Panc1 (cell line): ENCODE measurements at regions not wholly inside any gene's neighbourhood (a gene's known extent, or its start where the extent isn't known, plus 50 kb on each side); places are given as distances from the start of the nearest gene placed in this dataset.

Experiments used
- ATAC-seq: fragments of 200-7000 bp; cut with Tn5 transposase; 2 replicates; pipeline ENCODE4 v1.9.1; 2020; ENCODE audit warnings: mild to moderate bottlenecking, moderate library complexity
- BruUV-seq: library from RNA; stranded (reverse); fragments of 400-500 nt; replicated peaks from 2 replicates; lab custom pipeline; 2021; lab: Mats Ljungman, UMichigan
- CTCF ChIA-PET: fragments of 300-600 bp; sonication (Branson Sonifier 250); formaldehyde crosslinking; loops from one replicate; lab custom pipeline; 2022; ENCODE audit warnings: antibody characterized with exemption; lab: Charles Lee
- POLR2A ChIA-PET: fragments of 300-600 bp; sonication (Branson Sonifier 250); formaldehyde crosslinking; loops from one replicate; lab custom pipeline; 2022; ENCODE audit warnings: antibody characterized with exemption; lab: Charles Lee
- DNase-seq: peaks from one replicate; pipeline ENCODE4 v3.0.0-alpha.2; 2010; ENCODE audit warnings: low read depth, low spot score
- H3K27ac ChIP-seq: 2 replicates; pipeline ENCODE4 v1.5.1; 2011; ENCODE audit warnings: mild to moderate bottlenecking, low read length, inconsistent platforms
- H3K27me3 ChIP-seq: fragments of 200-500 bp; sonication (Bioruptor generic); 2 replicates; pipeline ENCODE4 v1.6.0; 2014; ENCODE audit warnings: low read length, inconsistent platforms; ENCODE audit not compliant: control insufficient read depth, insufficient read depth
- H3K36me3 ChIP-seq: fragments of 200-500 bp; sonication (Bioruptor generic); 2 replicates; pipeline ENCODE4 v1.5.1; 2014; ENCODE audit warnings: inconsistent platforms, mild to moderate bottlenecking, low read length, moderate library complexity; ENCODE audit not compliant: control insufficient read depth, insufficient read depth
- H3K4me1 ChIP-seq: 2 replicates; pipeline ENCODE4 v1.5.1; 2011; ENCODE audit warnings: inconsistent platforms, mild to moderate bottlenecking, low read length, moderate library complexity; ENCODE audit not compliant: control insufficient read depth, insufficient read depth
- H3K4me3 ChIP-seq, 2 experiments: 2 replicates each; pipeline ENCODE4 v1.5.1; 2011 to 2012; ENCODE audit warnings: low read depth in 2 of 2, low read length in 2 of 2, mild to moderate bottlenecking in 2 of 2, inconsistent platforms in 1 of 2, moderate library complexity in 1 of 2
- H3K9me3 ChIP-seq: fragments of 200-500 bp; sonication (Bioruptor generic); 2 replicates; pipeline ENCODE4 v1.5.1; 2014; ENCODE audit warnings: low read depth, mild to moderate bottlenecking, inconsistent platforms, low read length, moderate library complexity; ENCODE audit not compliant: control insufficient read depth, insufficient read depth
- CTCF ChIP-seq: fragments of 450-650 bp; IDR thresholded peaks from 2 replicates; pipeline ENCODE4 v1.5.1; 2017; ENCODE audit warnings: mild to moderate bottlenecking
- POLR2AphosphoS5 ChIP-seq: IDR thresholded peaks from 2 replicates; pipeline ENCODE4 v1.6.1; 2012; ENCODE audit warnings: mild to moderate bottlenecking, low read depth, low read length, moderate library complexity
- REST ChIP-seq, 2 experiments: IDR thresholded peaks; 2 replicates each; pipeline ENCODE4 v1.6.1; 2011 to 2012; ENCODE audit warnings: low read depth in 2 of 2, control low read depth in 1 of 2, low read length in 1 of 2, mild to moderate bottlenecking in 1 of 2, moderate library complexity in 1 of 2; ENCODE audit not compliant: insufficient read depth in 1 of 2
- SIN3A ChIP-seq: IDR thresholded peaks from 2 replicates; pipeline ENCODE4 v1.6.1; 2012; ENCODE audit warnings: low read depth, mild to moderate bottlenecking, low read length, moderate library complexity, borderline replicate concordance; ENCODE audit not compliant: insufficient read depth
- TCF7L2 ChIP-seq: IDR thresholded peaks from 2 replicates; pipeline ENCODE4 v1.6.1; 2011; ENCODE audit warnings: mild to moderate bottlenecking, low read depth, low read length, inconsistent platforms
- in situ Hi-C: cut with HindIII; loops from 2 replicates; pipeline ENCODE4 v1.10.0; 2016; ENCODE audit warnings: low sequenced_read_pairs, low pct_unique_long_range_greater_than_20kb
- intact Hi-C: fragments of 100-400 bp; cut with micrococcal nuclease; formaldehyde crosslinking; loops from one replicate; pipeline ENCODE4 v1.10.0; 2022; ENCODE audit not compliant: unreplicated experiment

GRCh38 chr9:108041551-108041950 lies 552.0 kb upstream of the KLF4 start:
- H3K4me1 ChIP-seq, result no peaks in the 10 kb centered on the region
- CTCF ChIA-PET, result no interaction called here
- in situ Hi-C loops, result no loop called here
- TF ChIP-seq TCF7L2, result no peak
- TF ChIP-seq CTCF, result no peak
- TF ChIP-seq POLR2AphosphoS5, result no peak
- no peak for TF ChIP-seq SIN3A
- no peak for TF ChIP-seq REST (IDR thresholded peaks at IDR 0.05; ENCODE audit: insufficient read depth in 1 of 2, low read depth in 2 of 2, low read length in 1 of 2)
- DNase-seq (no peak), ATAC-seq (no peak)
- intact Hi-C loops, result no loop called here
- no TSS peak for BruUV-seq
- no peak overlapping the region for H3K4me3 ChIP-seq
- no peaks in the 10 kb centered on the region for H3K36me3 ChIP-seq
- H3K27ac ChIP-seq, result no peak overlapping the region
- H3K27me3 ChIP-seq, result no peaks in the 10 kb centered on the region
- POLR2A ChIA-PET, result no interaction called here
- no peaks in the 10 kb centered on the region for H3K9me3 ChIP-seq

- in situ Hi-C loops (no loop called here), intact Hi-C loops (no loop called here)
- BruUV-seq, result no TSS peak
- Histone ChIP-seq H3K27me3 (no peaks in the 10 kb centered on the region), H3K4me3 (no peak overlapping the region), H3K9me3 (no peaks in the 10 kb centered on the region), H3K27ac (no peak overlapping the region), H3K4me1 (no peaks in the 10 kb centered on the region), H3K36me3 (no peaks in the 10 kb centered on the region)
- ATAC-seq (no peak), DNase-seq (no peak)
- ChIA-PET CTCF (no interaction called here), POLR2A (no interaction called here)
- TF ChIP-seq TCF7L2 (no peak), REST (IDR thresholded peaks at IDR 0.05; ENCODE audit: insufficient read depth in 1 of 2, low read depth in 2 of 2, low read length in 1 of 2) (no peak), CTCF (no peak), SIN3A (no peak), POLR2AphosphoS5 (no peak)
These were observed 551.2 kb upstream of the KLF4 start for GRCh38 chr9:108040783-108041182.
